SHP77 (cell line): ENCODE measurements at regions not wholly inside any gene's neighbourhood (a gene's known extent, or its start where the extent isn't known, plus 50 kb on each side); places are given as distances from the start of the nearest gene placed in this dataset.
A peak's percentile ranks its signal among the peaks of the same experiment; 100 is the strongest.

Experiments
- DNase-seq, 2 experiments: peaks; one replicate each; lab custom pipeline; 2025; lab: John Stamatoyannopoulos, UW

- DNase-seq = no peak
Measured at GRCh38 chr9:73866451-73866850, 630.7 kb upstream of the RORB start.

- peak; percentile 11 to 36 for DNase-seq
Measured at GRCh38 chr9:73869264-73869663, 627.9 kb upstream of the RORB start.

- DNase-seq = no peak
Measured at GRCh38 chr9:73871636-73872035, 625.5 kb upstream of the RORB start.

DNA sequence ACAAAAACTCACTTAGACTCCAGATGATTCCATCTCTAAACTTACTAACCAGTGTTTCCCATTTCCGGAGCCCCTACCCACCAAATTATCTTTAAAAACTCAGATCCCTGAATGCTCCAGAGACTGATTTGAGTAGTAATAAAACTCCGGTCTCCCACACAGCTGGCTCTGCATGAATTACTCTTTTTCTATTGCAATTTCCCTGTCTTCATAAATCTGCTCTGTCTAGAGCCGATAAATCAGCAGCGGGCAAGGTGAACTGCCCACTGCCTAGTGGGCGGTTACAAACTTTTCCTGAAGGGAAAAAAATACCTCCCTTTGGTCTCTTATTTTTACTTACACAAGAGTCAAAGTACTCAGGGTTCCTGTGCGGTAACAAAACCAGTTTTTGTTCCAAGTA, 624.4 kb upstream of the RORB start:
- no peak for DNase-seq

- DNase-seq = no peak
Measured at GRCh38 chr9:73880101-73880500, 617.0 kb upstream of the RORB start.

- no peak for DNase-seq
Measured at GRCh38 chr9:73889023-73889422, 608.1 kb upstream of the RORB start.

- DNase-seq = no peak
Measured at GRCh38 chr9:73890685-73891277, 606.4 kb upstream of the RORB start.

- DNase-seq = no peak
Measured at GRCh38 chr9:73892335-73892734, 604.8 kb upstream of the RORB start.

GRCh38 chr9:73893230-73893629, 603.9 kb upstream of the RORB start:
- no peak for DNase-seq

GRCh38 chr9:73896061-73896460, 601.1 kb upstream of the RORB start:
- no peak for DNase-seq

DNA sequence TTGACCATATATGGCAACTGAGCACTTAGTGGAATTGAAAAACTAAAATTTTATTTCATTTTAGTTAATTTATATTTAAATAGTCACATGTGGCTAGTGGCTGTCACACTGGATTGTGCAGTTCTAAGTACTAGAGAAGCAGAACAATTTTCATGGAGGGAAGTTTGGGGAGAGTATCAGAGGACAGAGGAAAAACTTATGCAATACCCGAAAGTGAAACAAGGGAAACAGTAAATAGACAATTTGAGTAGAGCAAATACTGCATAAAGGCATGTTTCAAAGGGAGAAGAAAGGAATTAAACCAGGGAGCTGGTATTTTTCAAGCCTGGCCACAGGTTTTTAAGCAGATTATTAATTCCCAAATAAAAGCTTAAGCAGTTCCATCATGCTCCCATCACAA, 590.5 kb upstream of the RORB start:
- no peak for DNase-seq

GRCh38 chr9:73911804-73912203, 585.3 kb upstream of the RORB start:
- DNase-seq = no peak

DNA sequence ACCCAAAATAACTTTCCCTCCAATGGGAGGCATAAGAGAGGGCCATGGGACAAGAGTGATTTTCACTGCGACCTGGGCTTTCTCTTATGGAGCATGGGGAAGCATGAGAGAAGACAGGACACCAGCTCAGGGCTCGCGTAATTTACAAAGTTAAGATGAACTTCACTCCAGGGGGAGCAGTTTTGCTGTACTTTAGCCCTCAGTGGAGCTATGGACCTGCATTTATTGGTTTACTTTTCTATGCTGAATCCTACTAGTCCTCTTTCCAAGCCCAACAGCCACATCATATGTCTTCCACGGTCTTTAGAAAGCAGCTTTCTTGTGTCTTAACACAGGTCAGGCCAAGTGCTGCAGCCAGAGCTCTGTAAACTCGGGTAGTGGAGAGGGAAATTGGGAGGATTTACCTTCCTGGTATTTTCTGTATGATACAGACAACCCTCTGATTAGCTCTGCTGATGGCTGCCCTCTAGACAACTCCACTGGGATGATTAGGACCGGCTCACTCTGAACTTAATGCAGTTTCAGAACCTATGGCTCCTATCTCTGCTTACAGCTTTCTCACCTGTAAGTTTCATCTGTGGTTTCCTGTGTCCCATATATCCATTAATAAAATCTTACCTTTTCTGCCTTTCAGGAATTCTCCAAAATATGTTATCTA, 581.0 kb upstream of the RORB start:
- DNase-seq = no peak

DNA sequence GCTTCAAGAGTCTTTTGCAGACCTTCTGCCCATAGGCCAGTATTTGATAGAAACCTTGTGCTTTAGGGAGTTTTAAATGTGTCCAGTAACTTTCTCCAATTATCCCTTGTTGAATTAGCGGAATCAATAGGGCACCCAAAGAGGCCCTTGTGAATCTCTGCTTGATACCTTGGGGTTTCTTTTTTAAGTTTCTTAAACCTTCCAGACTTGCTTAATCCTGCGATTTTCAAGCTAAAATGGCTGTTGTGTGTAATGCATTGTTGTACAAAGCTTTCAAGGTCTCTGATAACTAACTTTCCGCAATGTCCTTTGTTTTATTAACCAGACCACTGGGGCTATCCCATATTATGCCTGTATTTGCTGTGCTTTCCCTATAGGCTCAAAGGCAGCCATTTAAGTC, 577.4 kb upstream of the RORB start:
- no peak for DNase-seq

GRCh38 chr9:73923796-73924195, 573.3 kb upstream of the RORB start:
- no peak for DNase-seq

- no peak for DNase-seq
Measured at GRCh38 chr9:73951147-73951546, 546.0 kb upstream of the RORB start.

DNA sequence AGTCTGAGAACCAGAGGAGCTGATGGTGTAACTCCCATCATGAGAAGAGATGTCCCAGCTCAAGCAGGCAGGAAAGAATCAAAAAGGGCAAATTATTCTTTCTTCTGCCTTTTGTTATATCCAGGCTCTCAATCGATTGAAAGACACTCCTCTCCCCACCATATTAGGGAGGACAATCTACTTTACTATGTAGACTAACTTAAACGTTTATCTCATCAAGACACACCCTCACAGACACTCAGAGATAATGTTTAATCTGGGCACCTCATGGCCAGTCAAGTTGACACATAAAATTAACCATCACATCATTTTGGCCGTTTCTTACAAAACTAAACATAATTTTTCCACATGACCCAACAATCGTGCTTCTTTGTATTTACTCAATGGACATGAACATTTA, 534.3 kb upstream of the RORB start:
- DNase-seq = no peak

GRCh38 chr9:73969936-73970335, 527.2 kb upstream of the RORB start:
- DNase-seq = no peak

GRCh38 chr9:73976424-73976823, 520.7 kb upstream of the RORB start:
- peak in 1 of 2 experiments; percentile 5 for DNase-seq

- DNase-seq = peak; percentile 8 to 12
Measured at GRCh38 chr9:73979894-73980264, 517.3 kb upstream of the RORB start.

DNA sequence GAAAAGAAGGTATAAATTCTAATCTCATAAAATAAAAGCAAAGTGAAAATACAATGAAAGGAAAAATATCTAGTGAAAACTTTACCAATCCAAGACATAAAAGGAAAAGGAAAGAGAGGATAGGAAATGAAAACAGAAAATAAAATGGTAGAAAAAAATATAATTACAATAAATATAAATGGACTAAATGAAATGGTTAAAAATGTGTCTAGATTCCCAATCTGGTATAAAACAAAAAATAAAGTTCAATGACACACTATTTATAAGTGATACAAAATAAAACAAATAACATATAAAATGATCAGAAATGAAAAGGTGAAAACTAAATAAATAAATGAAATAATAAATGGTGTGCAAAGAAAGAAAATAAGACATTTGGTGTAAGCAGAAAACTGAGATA, 516.4 kb upstream of the RORB start:
- DNase-seq = no peak

GRCh38 chr9:73981405-73981804, 515.7 kb upstream of the RORB start:
- DNase-seq = peak in 1 of 2 experiments; percentile 1

DNA sequence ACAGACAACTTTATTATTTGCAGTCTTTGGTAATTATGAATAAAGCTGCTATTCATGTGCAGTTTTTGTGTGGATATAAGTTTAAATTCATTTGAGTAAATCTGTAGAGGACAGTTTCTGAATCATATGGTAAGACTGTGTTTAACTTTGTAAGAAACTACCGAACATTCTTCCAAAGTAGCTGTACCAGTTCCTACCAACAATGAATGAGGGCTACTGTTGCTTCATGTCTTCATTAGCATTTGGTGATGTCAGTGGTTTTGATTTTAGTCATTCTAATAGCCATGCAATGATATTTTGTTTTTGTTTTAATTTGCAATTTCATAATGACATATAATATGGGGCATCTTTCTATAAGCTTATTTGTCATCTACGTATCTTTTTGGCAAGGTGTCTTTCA, 501.3 kb upstream of the RORB start:
- DNase-seq = no peak

DNA sequence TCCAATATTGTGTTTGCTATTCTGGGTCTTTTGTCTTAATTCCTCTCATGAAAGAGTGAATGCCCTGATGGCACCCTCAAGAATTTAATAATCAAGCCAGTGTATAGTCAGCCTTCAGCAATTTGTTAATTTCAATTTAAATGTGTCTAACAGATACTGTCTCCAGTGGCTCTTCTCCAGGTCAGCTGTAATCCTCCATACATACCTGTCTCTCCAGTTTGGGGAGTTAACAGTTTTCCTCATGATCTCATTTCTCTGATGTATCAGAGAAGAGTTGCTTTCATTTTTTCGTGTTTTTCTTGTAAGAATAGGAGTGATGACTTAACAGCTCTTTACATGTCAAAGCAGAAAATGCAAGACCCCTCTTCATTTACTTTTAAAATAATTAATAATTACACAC, 500.3 kb upstream of the RORB start:
- no peak for DNase-seq
